A673 (cell line): ENCODE measurements at regions not wholly inside any gene's neighbourhood (a gene's known extent, or its start where the extent isn't known, plus 50 kb on each side); places are given as distances from the start of the nearest gene placed in this dataset.

Experiments
- BruUV-seq: library from RNA; stranded (reverse); fragments of 400-500 nt; replicated peaks from 2 replicates; lab custom pipeline; 2021; lab: Mats Ljungman, UMichigan
- CTCF ChIA-PET: fragments of 300-600 bp; sonication (Branson Sonifier 250); formaldehyde crosslinking; loops from one replicate; lab custom pipeline; 2022; ENCODE audit warnings: antibody characterized with exemption; lab: Charles Lee
- POLR2A ChIA-PET: fragments of 300-600 bp; sonication (Branson Sonifier 250); formaldehyde crosslinking; loops from one replicate; lab custom pipeline; 2022; ENCODE audit warnings: antibody characterized with exemption; ENCODE audit not compliant: low non-redundant PET; lab: Charles Lee
- DNase-seq: peaks from one replicate; pipeline ENCODE4 v3.0.0-alpha.2; 2015; ENCODE audit warnings: low spot score
- H3K27ac ChIP-seq: fragments of 200-600 bp; sonication (generic); 2 replicates; pipeline ENCODE4 v1.5.1; 2016; ENCODE audit warnings: mixed run types, low read depth, mild to moderate bottlenecking, mixed read lengths, antibody characterized with exemption, low read length; ENCODE audit not compliant: poor library complexity, severe bottlenecking
- H3K27me3 ChIP-seq: fragments of 200-600 bp; sonication (generic); replicated peaks from 2 replicates; pipeline ENCODE4 v1.6.1; 2017; ENCODE audit warnings: mixed run types, low read depth, mild to moderate bottlenecking, mixed read lengths, antibody characterized with exemption, low read length; ENCODE audit not compliant: insufficient read depth, poor library complexity
- H3K36me3 ChIP-seq: fragments of 200-600 bp; sonication (generic); 2 replicates; pipeline ENCODE4 v1.6.1; 2016; ENCODE audit warnings: mixed run types, mild to moderate bottlenecking, mixed read lengths, antibody characterized with exemption, low read length; ENCODE audit not compliant: insufficient read depth, poor library complexity, severe bottlenecking
- H3K4me1 ChIP-seq: fragments of 200-600 bp; sonication (generic); 2 replicates; pipeline ENCODE4 v1.6.1; 2017; ENCODE audit warnings: mixed run types, mild to moderate bottlenecking, mixed read lengths, antibody characterized with exemption, low read length; ENCODE audit not compliant: insufficient read depth, poor library complexity, severe bottlenecking
- H3K4me3 ChIP-seq: fragments of 200-600 bp; sonication (generic); 2 replicates; pipeline ENCODE4 v1.5.1; 2016; ENCODE audit warnings: low read depth, mixed run types, mild to moderate bottlenecking, mixed read lengths, low read length; ENCODE audit not compliant: poor library complexity, severe bottlenecking
- H3K9me3 ChIP-seq: fragments of 200-600 bp; sonication (generic); 2 replicates; pipeline ENCODE4 v1.6.1; 2016; ENCODE audit warnings: mixed run types, low read depth, mild to moderate bottlenecking, mixed read lengths, antibody characterized with exemption, low read length; ENCODE audit not compliant: poor library complexity, severe bottlenecking
- CTCF ChIP-seq: fragments of 300-800, 200-600 bp; sonication (generic); conservative IDR thresholded peaks from 2 replicates; pipeline ENCODE4 v1.5.1; 2017; ENCODE audit warnings: low read depth, mild to moderate bottlenecking, antibody characterized with exemption, low read length, moderate library complexity, mixed read lengths
- EZH2 ChIP-seq: fragments of 200-600 bp; sonication (generic); IDR thresholded peaks from 2 replicates; pipeline ENCODE4 v1.6.1; 2017; ENCODE audit warnings: borderline replicate concordance, low read depth, mild to moderate bottlenecking, mixed read lengths, antibody characterized with exemption, low read length; ENCODE audit not compliant: poor library complexity, severe bottlenecking
- intact Hi-C: fragments of 100-400 bp; cut with micrococcal nuclease; formaldehyde crosslinking; loops from one replicate; pipeline ENCODE4 v1.10.0; 2022; ENCODE audit not compliant: unreplicated experiment

- H3K4me1 ChIP-seq = peaks cover 19% of the 10 kb centered on the region
- H3K27me3 ChIP-seq = no peaks in the 10 kb centered on the region
- no peak overlapping the region for H3K4me3 ChIP-seq
- no TSS peak for BruUV-seq
- CTCF ChIA-PET = interaction anchor here (0.6 to 1.0 kb wide), 3 partner anchors 18 to 190 kb away, joined by 3 to 4 read pairs (median 3); no protein-coding TSS in a partner anchor
- DNase-seq = peak; percentile 73
- POLR2A ChIA-PET = no interaction called here
- no peaks in the 10 kb centered on the region for H3K9me3 ChIP-seq
- H3K36me3 ChIP-seq = no peaks in the 10 kb centered on the region
- TF ChIP-seq CTCF (peak; percentile 83), EZH2 (no peak)
- intact Hi-C loops = loop anchor here (2.0 kb wide), 1 partner anchor 104 kb away; no protein-coding TSS in a partner anchor
- H3K27ac ChIP-seq = no peak overlapping the region
Observed at GRCh38 chr5:168114444-168115017, 176.9 kb upstream of the WWC1 start.

- no TSS peak for BruUV-seq
- H3K36me3 ChIP-seq = no peaks in the 10 kb centered on the region
- no peak for DNase-seq
- no peaks in the 10 kb centered on the region for H3K27me3 ChIP-seq
- H3K4me3 ChIP-seq = no peak overlapping the region
- ChIA-PET CTCF (no interaction called here), POLR2A (no interaction called here)
- no peaks in the 10 kb centered on the region for H3K9me3 ChIP-seq
- intact Hi-C loops = no loop called here
- no peaks in the 10 kb centered on the region for H3K4me1 ChIP-seq
- TF ChIP-seq EZH2 (no peak), CTCF (no peak)
- H3K27ac ChIP-seq = no peak overlapping the region
Observed at GRCh38 chr5:168117469-168117868, 174.0 kb upstream of the WWC1 start.

GRCh38 chr5:168118042-168118668, 173.3 kb upstream of the WWC1 start:
- BruUV-seq = no TSS peak
- POLR2A ChIA-PET = no interaction called here
- CTCF ChIA-PET = no interaction called here
- Histone ChIP-seq H3K9me3 (no peaks in the 10 kb centered on the region), H3K27me3 (no peaks in the 10 kb centered on the region), H3K4me3 (no peak overlapping the region), H3K4me1 (peaks cover 3% of the 10 kb centered on the region), H3K27ac (no peak overlapping the region), H3K36me3 (peaks cover 3% of the 10 kb centered on the region)
- intact Hi-C loops = no loop called here
- TF ChIP-seq CTCF = no peak
- TF ChIP-seq EZH2 = no peak
- no peak for DNase-seq
